ENCODE measurements at regions not wholly inside any gene's neighbourhood (a gene's known extent, or its start where the extent isn't known, plus 50 kb on each side); places are given as distances from the start of the nearest gene placed in this dataset.
A peak's percentile ranks its signal among the peaks of the same experiment; 100 is the strongest.

DNA sequence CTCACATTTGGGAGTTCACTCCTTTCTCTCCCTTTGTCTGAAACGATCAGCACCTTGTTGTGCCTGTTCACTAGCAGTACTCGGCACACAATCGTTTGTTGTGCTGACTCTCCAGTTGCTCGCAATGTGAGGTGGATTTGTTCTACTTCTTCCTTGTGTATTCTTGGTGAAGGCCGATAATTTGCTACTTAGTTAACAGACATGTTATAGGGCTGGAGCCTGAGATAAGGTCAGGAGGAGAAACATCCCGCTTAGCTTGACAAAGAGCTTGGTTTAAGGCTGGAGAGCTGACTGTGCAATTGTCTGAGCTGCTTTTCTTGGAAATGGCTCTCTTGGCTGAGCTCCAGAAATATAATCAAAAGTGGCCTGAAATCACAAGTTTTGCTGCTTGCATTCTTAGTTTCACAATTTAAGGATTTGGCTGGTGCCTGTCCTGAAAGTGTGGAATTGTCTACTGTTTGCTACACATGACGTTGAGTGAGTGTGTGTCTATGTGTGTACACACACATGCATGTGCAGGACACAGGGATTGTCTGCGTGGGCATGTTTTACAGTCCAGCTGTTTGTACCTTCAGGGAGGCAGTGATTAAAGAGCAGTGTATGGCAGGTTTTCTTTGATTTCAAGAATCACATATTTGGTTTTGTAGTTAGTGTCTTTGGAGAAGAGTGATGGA, 77.7 kb downstream of the ARF6 start:
- TF ChIP-seq EZH2 (IDR thresholded peaks at IDR 0.05): no peak
- peak; percentile 49 for TF ChIP-seq POLR2AphosphoS5 (IDR thresholded peaks at IDR 0.05; ENCODE audit: borderline replicate concordance, low read depth, low read length)

All from SK-N-MC (cell line).